ENCODE measurements at regions not wholly inside any gene's neighbourhood (a gene's known extent, or its start where the extent isn't known, plus 50 kb on each side); places are given as distances from the start of the nearest gene placed in this dataset.

DNA sequence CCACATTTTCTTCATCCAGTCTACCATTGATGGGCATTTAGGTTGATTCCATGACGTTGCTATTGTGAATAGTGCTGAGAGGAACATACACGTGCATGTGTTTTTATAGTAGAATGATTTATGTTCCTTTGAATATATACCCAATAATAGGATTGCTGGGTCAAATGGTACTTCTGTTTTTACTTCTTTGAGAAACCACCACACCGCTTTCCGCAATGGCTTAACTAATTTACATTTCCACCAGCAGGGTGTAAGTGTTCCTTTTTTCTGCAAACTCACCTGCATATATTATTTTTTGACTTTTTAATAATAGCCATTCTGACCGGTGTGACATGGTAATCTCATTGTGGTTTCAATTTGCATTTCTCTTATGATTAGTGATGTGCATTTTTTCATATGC lies 82.2 kb upstream of the RFX3 start:
- Histone ChIP-seq H3K4me3 (no peak overlapping the region), H3K9me3 (no peaks in the 10 kb centered on the region), H3K4me2 (no peak overlapping the region), H3K27ac (no peak overlapping the region), H3K4me1 (no peaks in the 10 kb centered on the region)
- ChIA-PET POLR2A (no interaction called here), CTCF (no interaction called here)
- WGBS (ENCODE audit: missing lambda C conversion rate): 56% methylated on average over 5 of the region's 5 CpGs
- no peak for DNase-seq (ENCODE audit: low read depth in 1 of 2, low spot score in 1 of 2)
- TF ChIP-seq NPAS2 (CRISPR knock-in tag; IDR thresholded peaks at IDR 0.05; ENCODE audit: borderline replicate concordance): no peak
- no peak for TF ChIP-seq ESRRA (IDR thresholded peaks at IDR 0.05; ENCODE audit: borderline replicate concordance, low read length)
- TF ChIP-seq EHMT2 (IDR thresholded peaks at IDR 0.05; ENCODE audit: low read depth): no peak
- TF ChIP-seq POLR2A (IDR thresholded peaks at IDR 0.05; ENCODE audit: low read length): no peak
- no peak for TF ChIP-seq HOXB5 (CRISPR knock-in tag; IDR thresholded peaks at IDR 0.05)
- TF ChIP-seq CHD2 (IDR thresholded peaks at IDR 0.05; ENCODE audit: low read length, partially characterized antibody): no peak
- TF ChIP-seq MYC (IDR thresholded peaks at IDR 0.05; ENCODE audit: borderline replicate concordance, low read length): no peak
- TF ChIP-seq POLR2AphosphoS2 (conservative IDR thresholded peaks at IDR 0.05; ENCODE audit: low read length): no peak
- no peak for TF ChIP-seq TP53 (CRISPR knock-in tag; IDR thresholded peaks at IDR 0.05)
- FAIRE-seq: no peak
- ATAC-seq: no peak

GRCh38 chr9:3600672-3601071 lies 74.9 kb upstream of the RFX3 start:
- CTCF ChIA-PET: no interaction called here
- no peaks in the 10 kb centered on the region for H3K4me1 ChIP-seq
- H3K27ac ChIP-seq: no peak overlapping the region
- no peak overlapping the region for H3K4me3 ChIP-seq
- TF ChIP-seq, protein P1, sequence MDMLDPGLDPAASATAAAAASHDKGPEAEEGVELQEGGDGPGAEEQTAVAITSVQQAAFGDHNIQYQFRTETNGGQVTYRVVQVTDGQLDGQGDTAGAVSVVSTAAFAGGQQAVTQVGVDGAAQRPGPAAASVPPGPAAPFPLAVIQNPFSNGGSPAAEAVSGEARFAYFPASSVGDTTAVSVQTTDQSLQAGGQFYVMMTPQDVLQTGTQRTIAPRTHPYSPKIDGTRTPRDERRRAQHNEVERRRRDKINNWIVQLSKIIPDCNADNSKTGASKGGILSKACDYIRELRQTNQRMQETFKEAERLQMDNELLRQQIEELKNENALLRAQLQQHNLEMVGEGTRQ (IDR thresholded peaks at IDR 0.05): no peak
- TF ChIP-seq HDAC2 (IDR thresholded peaks at IDR 0.05) (no peak), ESRRA (IDR thresholded peaks at IDR 0.05; ENCODE audit: borderline replicate concordance, low read length) (no peak), EHF (CRISPR knock-in tag; IDR thresholded peaks at IDR 0.05) (no peak), MAFK (IDR thresholded peaks at IDR 0.05; ENCODE audit: partially characterized antibody) (no peak), FOSL2 (IDR thresholded peaks at IDR 0.05) (no peak), FOSL2 (CRISPR knock-in tag; IDR thresholded peaks at IDR 0.05) (no peak), EHMT2 (IDR thresholded peaks at IDR 0.05; ENCODE audit: low read depth) (no peak), FOSB (CRISPR knock-in tag; IDR thresholded peaks at IDR 0.05) (no peak), GATA3 (IDR thresholded peaks at IDR 0.05; ENCODE audit: borderline replicate concordance) (no peak)
- no peak overlapping the region for H3K4me2 ChIP-seq
- 47% methylated on average over 3 of the region's 3 CpGs for WGBS (ENCODE audit: missing lambda C conversion rate)
- no peak for DNase-seq (ENCODE audit: low read depth in 1 of 2, low spot score in 1 of 2)
- no peaks in the 10 kb centered on the region for H3K9me3 ChIP-seq
- FAIRE-seq: no peak
- ATAC-seq: no peak
- POLR2A ChIA-PET: no interaction called here

DNA sequence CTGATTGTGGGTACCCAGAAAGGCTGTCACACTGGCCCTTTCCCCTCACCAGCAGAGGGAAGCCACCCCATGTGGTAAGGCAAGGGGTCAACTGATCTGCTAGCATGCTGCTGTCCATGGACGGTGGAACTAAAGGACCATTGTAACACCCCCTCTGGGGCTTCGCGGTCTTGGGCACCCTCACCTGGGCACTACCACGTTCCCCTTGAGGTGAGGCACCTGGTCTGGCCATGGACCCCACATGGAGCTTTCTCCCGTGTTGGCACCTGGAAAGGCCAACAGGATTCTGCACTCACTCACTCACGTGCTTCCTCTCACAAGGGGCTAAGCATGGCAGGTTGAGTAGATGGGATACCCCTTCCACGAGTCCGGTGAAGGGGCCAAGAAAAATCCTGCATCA lies 72.0 kb upstream of the RFX3 start:
- no peak overlapping the region for H3K4me3 ChIP-seq
- ChIA-PET CTCF (no interaction called here), POLR2A (no interaction called here)
- TF ChIP-seq FOXS1 (CRISPR knock-in tag; IDR thresholded peaks at IDR 0.05) (no peak), RFX5 (IDR thresholded peaks at IDR 0.05) (no peak), JUNB (IDR thresholded peaks at IDR 0.05) (no peak), ZC3H11A (IDR thresholded peaks at IDR 0.05) (no peak), KDM5A (IDR thresholded peaks at IDR 0.05) (no peak), RAD21 (conservative IDR thresholded peaks at IDR 0.05 in 1 of 2, IDR thresholded peaks at IDR 0.05 in 1 of 2) (no peak), EHMT2 (IDR thresholded peaks at IDR 0.05; ENCODE audit: low read depth) (no peak)
- TF ChIP-seq, protein P2, sequence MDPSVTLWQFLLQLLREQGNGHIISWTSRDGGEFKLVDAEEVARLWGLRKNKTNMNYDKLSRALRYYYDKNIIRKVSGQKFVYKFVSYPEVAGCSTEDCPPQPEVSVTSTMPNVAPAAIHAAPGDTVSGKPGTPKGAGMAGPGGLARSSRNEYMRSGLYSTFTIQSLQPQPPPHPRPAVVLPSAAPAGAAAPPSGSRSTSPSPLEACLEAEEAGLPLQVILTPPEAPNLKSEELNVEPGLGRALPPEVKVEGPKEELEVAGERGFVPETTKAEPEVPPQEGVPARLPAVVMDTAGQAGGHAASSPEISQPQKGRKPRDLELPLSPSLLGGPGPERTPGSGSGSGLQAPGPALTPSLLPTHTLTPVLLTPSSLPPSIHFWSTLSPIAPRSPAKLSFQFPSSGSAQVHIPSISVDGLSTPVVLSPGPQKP (IDR thresholded peaks at IDR 0.05; ENCODE audit: low read depth, low read length): no peak
- ATAC-seq: no peak
- no peaks in the 10 kb centered on the region for H3K4me1 ChIP-seq
- H3K27ac ChIP-seq: no peak overlapping the region
- H3K9me3 ChIP-seq: no peaks in the 10 kb centered on the region
- 29% methylated on average over 6 of the region's 8 CpGs for WGBS (ENCODE audit: missing lambda C conversion rate)
- FAIRE-seq: no peak
- no peak for DNase-seq (ENCODE audit: low read depth in 1 of 2, low spot score in 1 of 2)
- no peak overlapping the region for H3K4me2 ChIP-seq
